Activated naive CD4-positive, alpha-beta T cell treated with anti-CD3 and anti-CD28 coated beads, Interleukin-2, amount 50 U/mL, for 16 hours (primary cell): ENCODE measurements at regions not wholly inside any gene's neighbourhood (a gene's known extent, or its start where the extent isn't known, plus 50 kb on each side); places are given as distances from the start of the nearest gene placed in this dataset.
"Not testable (repeated sequence)": the region's sequence is repeated elsewhere in the genome, so short reads cannot be mapped to it uniquely, and the experiment has no call there.

Experiments
- DNase-seq: peaks from one replicate; pipeline ENCODE4 v3.0.0-alpha.2; 2020

- DNase-seq, result no peak
Measured at GRCh38 chr10:29746080-29746797, 111.5 kb upstream of the SVIL start.

GRCh38 chr10:29740981-29741545, 106.3 kb upstream of the SVIL start:
- no peak for DNase-seq

- DNase-seq, result no peak
Measured at GRCh38 chr10:29738341-29738740, 103.6 kb upstream of the SVIL start.

GRCh38 chr10:29737074-29737593, 102.4 kb upstream of the SVIL start:
- DNase-seq, result no peak

GRCh38 chr10:29736366-29737073, 101.7 kb upstream of the SVIL start:
- DNase-seq, result peak; percentile 39

- DNase-seq, result peak; percentile 86
Measured at GRCh38 chr10:29735628-29736365, 101.0 kb upstream of the SVIL start.

- DNase-seq, result peak; percentile 59
Measured at GRCh38 chr10:29734962-29735627, 100.3 kb upstream of the SVIL start.

- no peak for DNase-seq
Measured at GRCh38 chr10:29734640-29734961, 99.8 kb upstream of the SVIL start.

- DNase-seq, result no peak
Measured at GRCh38 chr10:29733323-29733722, 98.6 kb upstream of the SVIL start.

- DNase-seq, result no peak
Measured at GRCh38 chr10:29732918-29733317, 98.1 kb upstream of the SVIL start.

GRCh38 chr10:29731760-29732159, 97.0 kb upstream of the SVIL start:
- no peak for DNase-seq

GRCh38 chr10:29730969-29731368, 96.2 kb upstream of the SVIL start:
- no peak for DNase-seq

GRCh38 chr10:29730458-29730857, 95.7 kb upstream of the SVIL start:
- DNase-seq, result no peak

GRCh38 chr10:29728541-29729049, 93.8 kb upstream of the SVIL start:
- DNase-seq, result no peak

- DNase-seq, result not testable (repeated sequence)
Measured at GRCh38 chr10:29725927-29726326, 91.2 kb upstream of the SVIL start.

GRCh38 chr10:29725133-29725720, 90.5 kb upstream of the SVIL start:
- no peak for DNase-seq

GRCh38 chr10:29723726-29724125, 89.0 kb upstream of the SVIL start:
- no peak for DNase-seq

- no peak for DNase-seq
Measured at GRCh38 chr10:29722777-29723176, 88.0 kb upstream of the SVIL start.

GRCh38 chr10:29720149-29720548, 85.4 kb upstream of the SVIL start:
- DNase-seq, result no peak

- no peak for DNase-seq
Measured at GRCh38 chr10:29719281-29719675, 84.5 kb upstream of the SVIL start.

GRCh38 chr10:29715296-29715695, 80.5 kb upstream of the SVIL start:
- no peak for DNase-seq
